GM12878 (cell line): ENCODE measurements at regions not wholly inside any gene's neighbourhood (a gene's known extent, or its start where the extent isn't known, plus 50 kb on each side); places are given as distances from the start of the nearest gene placed in this dataset.

Experiments
- ATAC-seq: fragments of 200-7000 bp; cut with Tn5 transposase; 3 replicates; pipeline ENCODE4 v1.9.1; 2020; ENCODE audit warnings: mild to moderate bottlenecking, moderate library complexity
- BruUV-seq: library from RNA; stranded (reverse); fragments of 400-500 nt; replicated peaks from 2 replicates; lab custom pipeline; 2021; lab: Mats Ljungman, UMichigan
- CTCF ChIA-PET: fragments of 300-600 bp; sonication (Branson Sonifier 250); formaldehyde crosslinking; extraction: SDS; loops from one replicate; lab custom pipeline; 2021; ENCODE audit warnings: inconsistent platforms; lab: Yijun Ruan, JAX
- POLR2A ChIA-PET: fragments of 350-600 bp; formaldehyde crosslinking; extraction: SDS; loops from one replicate; lab custom pipeline; 2021; ENCODE audit warnings: inconsistent platforms; lab: Charles Lee
- RAD21 ChIA-PET: fragments of 300-600 bp; sonication (Branson Sonifier 250); formaldehyde crosslinking; loops from one replicate; lab custom pipeline; 2023; ENCODE audit warnings: antibody characterized with exemption; ENCODE audit not compliant: unreplicated experiment; lab: Charles Lee
- SMC1A ChIA-PET: fragments of 300-600 bp; sonication (Branson Sonifier 250); formaldehyde crosslinking; loops from one replicate; lab custom pipeline; 2023; ENCODE audit not compliant: unreplicated experiment, uncharacterized antibody; lab: Charles Lee
- DNase-seq: peaks from one replicate; pipeline ENCODE4 v3.0.0-alpha.2; 2011; ENCODE audit warnings: low read depth, low spot score
- FAIRE-seq: peaks from 3 replicates; lab custom pipeline; 2011; peaks lifted over from hg19 to GRCh38; lab: Jason Lieb, UNC
- H2AFZ ChIP-seq: 2 replicates; pipeline ENCODE4 v1.6.0; 2011; ENCODE audit warnings: low read depth, low read length, control low read depth; ENCODE audit not compliant: control insufficient read depth
- H3K27ac ChIP-seq: 2 replicates; pipeline ENCODE4 v1.5.1; 2011; ENCODE audit warnings: control low read depth; ENCODE audit not compliant: control insufficient read depth, insufficient read depth
- H3K27me3 ChIP-seq, 2 experiments: replicated peaks in 1 of 2; 2 replicates each; pipeline versions ENCODE4 v1.6.0 to v1.6.1; 2011; ENCODE audit warnings: low read length in 1 of 2; ENCODE audit not compliant: control insufficient read depth in 2 of 2, insufficient read depth in 2 of 2
- H3K36me3 ChIP-seq, 2 experiments: 2 replicates each; pipeline ENCODE4 v1.5.1; 2011; ENCODE audit warnings: low read length in 1 of 2; ENCODE audit not compliant: control insufficient read depth in 2 of 2, insufficient read depth in 2 of 2
- H3K4me1 ChIP-seq: 2 replicates; pipeline ENCODE4 v1.6.1; 2011; ENCODE audit warnings: mild to moderate bottlenecking, low read length, moderate library complexity, mixed read lengths; ENCODE audit not compliant: control insufficient read depth, insufficient read depth
- H3K4me2 ChIP-seq: 2 replicates; pipeline ENCODE4 v1.6.0; 2011; ENCODE audit warnings: control low read depth; ENCODE audit not compliant: control insufficient read depth, insufficient read depth
- H3K4me3 ChIP-seq: fragments of 200-600 bp; sonication (generic); 2 replicates; pipeline ENCODE4 v1.5.1; 2016
- H3K79me2 ChIP-seq: 2 replicates; pipeline ENCODE4 v1.6.0; 2011; ENCODE audit warnings: low read length; ENCODE audit not compliant: control insufficient read depth, insufficient read depth
- H3K9ac ChIP-seq: 2 replicates; pipeline ENCODE4 v1.8.0; 2011; ENCODE audit warnings: low read length, control low read depth, mixed read lengths; ENCODE audit not compliant: control insufficient read depth, insufficient read depth
- H3K9me3 ChIP-seq: replicated peaks from 3 replicates; pipeline ENCODE4 v1.5.1; 2011; ENCODE audit warnings: mild to moderate bottlenecking, low read length; ENCODE audit not compliant: control insufficient read depth, insufficient read depth
- H4K20me1 ChIP-seq: 2 replicates; pipeline ENCODE4 v1.6.0; 2011; ENCODE audit not compliant: control insufficient read depth, insufficient read depth
- ASH2L ChIP-seq: fragments of 300-600, 200-600 bp; sonication (generic); IDR thresholded peaks from 2 replicates; pipeline ENCODE4 v1.6.1; 2017; ENCODE audit warnings: low read depth, mild to moderate bottlenecking, borderline replicate concordance
- ATF2 ChIP-seq: IDR thresholded peaks from 2 replicates; pipeline ENCODE4 v1.6.1; 2012; ENCODE audit warnings: low read length, inconsistent platforms
- EP300 ChIP-seq, 2 experiments: fragments of 150-350 bp in 1 of 2; IDR thresholded peaks; 2 replicates each; pipeline ENCODE4 v1.6.1; 2011 to 2012; ENCODE audit warnings: low read depth in 2 of 2, low read length in 2 of 2, borderline replicate concordance in 1 of 2, improper control_type of control experiment in 1 of 2, inconsistent platforms in 1 of 2; ENCODE audit not compliant: control insufficient read depth in 1 of 2
- IRF4 ChIP-seq: IDR thresholded peaks from 2 replicates; pipeline ENCODE4 v1.6.1; 2011; ENCODE audit warnings: low read depth, low read length
- KLF5 ChIP-seq: fragments of 450-650 bp; IDR thresholded peaks from 2 replicates; pipeline ENCODE4 v1.6.1; 2014; ENCODE audit warnings: mild to moderate bottlenecking; ENCODE audit not compliant: partially characterized antibody
- NFXL1 ChIP-seq: fragments of 450-650 bp; IDR thresholded peaks from 2 replicates; pipeline ENCODE4 v1.6.1; 2017; ENCODE audit warnings: antibody characterized with exemption, mild to moderate bottlenecking, borderline replicate concordance
- NFYA ChIP-seq: IDR thresholded peaks from 2 replicates; pipeline ENCODE4 v1.6.1; 2011; ENCODE audit warnings: low read depth, mild to moderate bottlenecking, low read length, improper control_type of control experiment, borderline replicate concordance
- NR2C2 ChIP-seq: IDR thresholded peaks from 2 replicates; pipeline ENCODE4 v1.6.1; 2011; ENCODE audit warnings: borderline replicate concordance, low read depth; ENCODE audit not compliant: control insufficient read depth, insufficient read length
- POLR2AphosphoS2 ChIP-seq: IDR thresholded peaks from 2 replicates; pipeline ENCODE4 v1.6.1; 2011; ENCODE audit warnings: low read depth, mild to moderate bottlenecking, low read length, improper control_type of control experiment, moderate library complexity
- POLR2AphosphoS5 ChIP-seq: IDR thresholded peaks from 2 replicates; pipeline ENCODE4 v1.6.1; 2011; ENCODE audit warnings: mild to moderate bottlenecking, low read length, inconsistent platforms
- POU2F2 ChIP-seq: IDR thresholded peaks from 3 replicates; pipeline ENCODE4 v1.6.1; 2011; ENCODE audit warnings: low read depth, mild to moderate bottlenecking, low read length, borderline replicate concordance
- RELB ChIP-seq: fragments of 450-650 bp; IDR thresholded peaks from 2 replicates; pipeline ENCODE4 v1.6.1; 2017; ENCODE audit warnings: low read depth, mild to moderate bottlenecking, moderate library complexity
- RUNX3 ChIP-seq: IDR thresholded peaks from 2 replicates; pipeline ENCODE4 v1.6.1; 2012; ENCODE audit warnings: low read length, inconsistent platforms
- SUPT20H ChIP-seq: IDR thresholded peaks from 2 replicates; pipeline ENCODE4 v1.6.1; 2011; ENCODE audit warnings: low read depth, mild to moderate bottlenecking, low read length, moderate library complexity, borderline replicate concordance; ENCODE audit not compliant: control insufficient read depth
- TCF12 ChIP-seq: IDR thresholded peaks from 2 replicates; pipeline ENCODE4 v1.6.1; 2011; ENCODE audit warnings: low read depth, mild to moderate bottlenecking, low read length
- ZNF217 ChIP-seq: fragments of 450-650 bp; IDR thresholded peaks from 2 replicates; pipeline ENCODE4 v1.6.1; 2017; ENCODE audit warnings: antibody characterized with exemption, mild to moderate bottlenecking
- in situ Hi-C: fragments of 300-500 bp; cut with MboI; formaldehyde crosslinking; loops from 9 replicates; pipeline ENCODE4 v1.14.3; 2018; ENCODE audit warnings: mixed read lengths
- intact Hi-C: fragments of 100-400 bp; cut with micrococcal nuclease; formaldehyde crosslinking; loops from one replicate; pipeline ENCODE4 v1.14.2; 2022; ENCODE audit not compliant: unreplicated experiment
- TF ChIP-seq, protein P1 (sequence below): fragments of 450-650 bp; formaldehyde crosslinking; IDR thresholded peaks from 2 replicates; pipeline ENCODE4 v1.4.0; 2020; ENCODE audit warnings: mild to moderate bottlenecking, moderate library complexity

GRCh38 chr2:160592993-160593392 lies 99.4 kb upstream of the RBMS1 start:
- Histone ChIP-seq H3K4me3 (no peak overlapping the region), H3K79me2 (no peaks in the 10 kb centered on the region), H3K9ac (no peak overlapping the region), H3K4me2 (no peak overlapping the region), H2AFZ (no peak overlapping the region), H3K9me3 (no peaks in the 10 kb centered on the region), H3K27ac (no peak overlapping the region), H3K27me3 (no peaks in the 10 kb centered on the region), H3K4me1 (no peaks in the 10 kb centered on the region), H4K20me1 (no peaks in the 10 kb centered on the region), H3K36me3 (no peaks in the 10 kb centered on the region)
- in situ Hi-C loops: no loop called here
- ChIA-PET CTCF (no interaction called here), RAD21 (no interaction called here), SMC1A (no interaction called here), POLR2A (no interaction called here)
- no TSS peak for BruUV-seq
- FAIRE-seq (no peak), DNase-seq (no peak), ATAC-seq (no peak)
- intact Hi-C loops: no loop called here
- TF ChIP-seq POLR2AphosphoS2 (no peak), ATF2 (no peak), ZNF217 (no peak), NFXL1 (no peak), ASH2L (no peak), POU2F2 (no peak), SUPT20H (no peak), KLF5 (no peak), RUNX3 (no peak), NR2C2 (no peak), POLR2AphosphoS5 (no peak), NFYA (no peak), RELB (no peak), EP300 (IDR thresholded peaks at IDR 0.05; ENCODE audit: borderline replicate concordance in 1 of 2, control insufficient read depth in 1 of 2, low read depth in 2 of 2, low read length in 2 of 2) (no peak), TCF12 (no peak), IRF4 (no peak)
- TF ChIP-seq, protein P1, sequence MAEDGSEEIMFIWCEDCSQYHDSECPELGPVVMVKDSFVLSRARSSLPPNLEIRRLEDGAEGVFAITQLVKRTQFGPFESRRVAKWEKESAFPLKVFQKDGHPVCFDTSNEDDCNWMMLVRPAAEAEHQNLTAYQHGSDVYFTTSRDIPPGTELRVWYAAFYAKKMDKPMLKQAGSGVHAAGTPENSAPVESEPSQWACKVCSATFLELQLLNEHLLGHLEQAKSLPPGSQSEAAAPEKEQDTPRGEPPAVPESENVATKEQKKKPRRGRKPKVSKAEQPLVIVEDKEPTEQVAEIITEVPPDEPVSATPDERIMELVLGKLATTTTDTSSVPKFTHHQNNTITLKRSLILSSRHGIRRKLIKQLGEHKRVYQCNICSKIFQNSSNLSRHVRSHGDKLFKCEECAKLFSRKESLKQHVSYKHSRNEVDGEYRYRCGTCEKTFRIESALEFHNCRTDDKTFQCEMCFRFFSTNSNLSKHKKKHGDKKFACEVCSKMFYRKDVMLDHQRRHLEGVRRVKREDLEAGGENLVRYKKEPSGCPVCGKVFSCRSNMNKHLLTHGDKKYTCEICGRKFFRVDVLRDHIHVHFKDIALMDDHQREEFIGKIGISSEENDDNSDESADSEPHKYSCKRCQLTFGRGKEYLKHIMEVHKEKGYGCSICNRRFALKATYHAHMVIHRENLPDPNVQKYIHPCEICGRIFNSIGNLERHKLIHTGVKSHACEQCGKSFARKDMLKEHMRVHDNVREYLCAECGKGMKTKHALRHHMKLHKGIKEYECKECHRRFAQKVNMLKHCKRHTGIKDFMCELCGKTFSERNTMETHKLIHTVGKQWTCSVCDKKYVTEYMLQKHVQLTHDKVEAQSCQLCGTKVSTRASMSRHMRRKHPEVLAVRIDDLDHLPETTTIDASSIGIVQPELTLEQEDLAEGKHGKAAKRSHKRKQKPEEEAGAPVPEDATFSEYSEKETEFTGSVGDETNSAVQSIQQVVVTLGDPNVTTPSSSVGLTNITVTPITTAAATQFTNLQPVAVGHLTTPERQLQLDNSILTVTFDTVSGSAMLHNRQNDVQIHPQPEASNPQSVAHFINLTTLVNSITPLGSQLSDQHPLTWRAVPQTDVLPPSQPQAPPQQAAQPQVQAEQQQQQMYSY (CRISPR knock-in tag): no peak
